Fibroblast of pulmonary artery (primary cell): ENCODE measurements at regions not wholly inside any gene's neighbourhood (a gene's known extent, or its start where the extent isn't known, plus 50 kb on each side); places are given as distances from the start of the nearest gene placed in this dataset.
"Not testable (repeated sequence)": the region's sequence is repeated elsewhere in the genome, so short reads cannot be mapped to it uniquely, and the experiment has no call there.

Experiments
- DNase-seq: peaks from one replicate; pipeline ENCODE4 v3.0.0-alpha.2; 2010; ENCODE audit warnings: low read depth
- H3K4me3 ChIP-seq: replicated peaks from 2 replicates; pipeline ENCODE4 v1.5.1; 2011; ENCODE audit warnings: low read depth, mild to moderate bottlenecking, control low read depth, low read length, moderate library complexity
- TF ChIP-seq, protein P1 (sequence below): IDR thresholded peaks from 2 replicates; pipeline ENCODE4 v1.5.1; 2011; ENCODE audit warnings: mild to moderate bottlenecking, control low read depth, low read length, inconsistent platforms; ENCODE audit errors: missing control alignments

DNA sequence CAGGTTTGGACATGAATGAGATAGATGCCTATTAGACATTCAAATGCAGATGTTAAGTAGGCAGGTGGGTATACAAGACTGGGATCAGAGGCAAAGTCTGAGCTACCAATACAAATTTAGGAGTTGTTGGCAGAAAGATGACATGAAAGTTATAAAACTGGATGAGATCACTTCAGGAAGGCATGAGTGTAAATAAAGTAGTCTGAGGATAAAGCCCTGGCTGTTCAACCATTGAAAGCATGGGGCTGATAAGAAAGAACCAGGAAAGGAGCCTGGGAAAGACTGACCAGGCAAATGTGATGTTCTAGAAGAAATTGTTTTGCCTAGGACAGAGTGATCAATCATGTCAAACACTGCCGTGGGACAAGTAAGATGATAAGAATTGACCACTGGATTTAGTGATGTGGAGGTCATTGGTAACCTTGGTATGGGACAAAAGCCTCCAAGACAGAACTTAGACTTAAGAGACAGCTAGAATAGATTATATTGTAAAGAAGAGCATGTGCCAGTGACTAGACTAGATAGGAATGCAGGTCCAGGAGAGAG, 98.5 kb downstream of the EHF start:
- TF ChIP-seq, protein P1, sequence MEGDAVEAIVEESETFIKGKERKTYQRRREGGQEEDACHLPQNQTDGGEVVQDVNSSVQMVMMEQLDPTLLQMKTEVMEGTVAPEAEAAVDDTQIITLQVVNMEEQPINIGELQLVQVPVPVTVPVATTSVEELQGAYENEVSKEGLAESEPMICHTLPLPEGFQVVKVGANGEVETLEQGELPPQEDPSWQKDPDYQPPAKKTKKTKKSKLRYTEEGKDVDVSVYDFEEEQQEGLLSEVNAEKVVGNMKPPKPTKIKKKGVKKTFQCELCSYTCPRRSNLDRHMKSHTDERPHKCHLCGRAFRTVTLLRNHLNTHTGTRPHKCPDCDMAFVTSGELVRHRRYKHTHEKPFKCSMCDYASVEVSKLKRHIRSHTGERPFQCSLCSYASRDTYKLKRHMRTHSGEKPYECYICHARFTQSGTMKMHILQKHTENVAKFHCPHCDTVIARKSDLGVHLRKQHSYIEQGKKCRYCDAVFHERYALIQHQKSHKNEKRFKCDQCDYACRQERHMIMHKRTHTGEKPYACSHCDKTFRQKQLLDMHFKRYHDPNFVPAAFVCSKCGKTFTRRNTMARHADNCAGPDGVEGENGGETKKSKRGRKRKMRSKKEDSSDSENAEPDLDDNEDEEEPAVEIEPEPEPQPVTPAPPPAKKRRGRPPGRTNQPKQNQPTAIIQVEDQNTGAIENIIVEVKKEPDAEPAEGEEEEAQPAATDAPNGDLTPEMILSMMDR = no peak
- no peak overlapping the region for H3K4me3 ChIP-seq
- no peak for DNase-seq

DNA sequence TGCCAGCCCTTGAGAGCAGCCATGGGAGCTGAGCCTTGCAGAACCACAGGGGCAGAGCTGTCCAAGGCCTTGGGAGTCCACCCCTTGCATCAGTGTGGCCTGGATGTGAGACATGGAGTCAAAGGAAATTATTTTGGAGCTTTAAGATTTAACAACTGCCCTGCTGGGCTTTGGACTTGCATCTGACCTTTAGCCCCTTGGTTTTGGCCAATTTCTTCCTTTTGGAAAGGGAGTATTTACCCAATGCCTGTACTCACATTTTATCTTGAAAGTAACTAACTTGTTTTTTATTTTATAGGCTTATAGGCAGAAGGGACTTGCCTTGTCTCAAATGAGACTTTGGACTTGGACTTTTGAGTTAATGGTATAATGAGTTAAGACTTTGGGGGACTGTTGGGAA, 92.7 kb downstream of the EHF start:
- not testable (repeated sequence) for H3K4me3 ChIP-seq, DNase-seq
